ENCODE measurements at regions not wholly inside any gene's neighbourhood (a gene's known extent, or its start where the extent isn't known, plus 50 kb on each side); places are given as distances from the start of the nearest gene placed in this dataset.

DNA sequence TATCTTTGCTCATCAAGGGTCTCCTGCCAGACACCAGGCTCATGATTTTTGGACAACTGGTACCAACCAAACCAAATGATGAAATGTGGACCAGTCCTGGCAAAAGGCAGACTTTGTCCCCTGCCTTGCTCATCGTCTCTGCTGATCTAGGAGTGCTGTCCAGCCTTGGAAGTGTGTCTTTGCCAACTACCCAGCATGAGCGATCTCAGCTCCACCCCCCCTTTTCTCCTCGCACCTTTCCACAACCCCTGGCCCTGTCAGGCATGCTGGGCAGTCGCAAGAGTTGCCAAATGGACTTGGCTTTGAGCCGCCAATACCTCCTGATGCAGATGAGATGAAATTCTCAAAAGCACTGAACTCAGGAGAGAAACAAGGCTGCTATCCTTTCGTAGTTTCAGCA, 174.3 kb downstream of the KCNA5 start:
- TF ChIP-seq POLR2AphosphoS5 (IDR thresholded peaks at IDR 0.05; ENCODE audit: low read depth) (no peak), EZH2 (IDR thresholded peaks at IDR 0.05; ENCODE audit: low read depth, unreplicated experiment) (no peak), EZH2phosphoT487 (IDR thresholded peaks at IDR 0.05; ENCODE audit: unreplicated experiment) (no peak), ZNF331 (CRISPR knock-in tag; IDR thresholded peaks at IDR 0.05; ENCODE audit: low read depth) (no peak), CREB1 (CRISPR knock-in tag; IDR thresholded peaks at IDR 0.05; ENCODE audit: low read depth) (no peak), ZNF114 (CRISPR knock-in tag; IDR thresholded peaks at IDR 0.05) (no peak), STAT1 (IDR thresholded peaks at IDR 0.05; ENCODE audit: unreplicated experiment) (no peak), JUNB (IDR thresholded peaks at IDR 0.05; ENCODE audit: unreplicated experiment) (no peak)
- TF ChIP-seq, protein P1, sequence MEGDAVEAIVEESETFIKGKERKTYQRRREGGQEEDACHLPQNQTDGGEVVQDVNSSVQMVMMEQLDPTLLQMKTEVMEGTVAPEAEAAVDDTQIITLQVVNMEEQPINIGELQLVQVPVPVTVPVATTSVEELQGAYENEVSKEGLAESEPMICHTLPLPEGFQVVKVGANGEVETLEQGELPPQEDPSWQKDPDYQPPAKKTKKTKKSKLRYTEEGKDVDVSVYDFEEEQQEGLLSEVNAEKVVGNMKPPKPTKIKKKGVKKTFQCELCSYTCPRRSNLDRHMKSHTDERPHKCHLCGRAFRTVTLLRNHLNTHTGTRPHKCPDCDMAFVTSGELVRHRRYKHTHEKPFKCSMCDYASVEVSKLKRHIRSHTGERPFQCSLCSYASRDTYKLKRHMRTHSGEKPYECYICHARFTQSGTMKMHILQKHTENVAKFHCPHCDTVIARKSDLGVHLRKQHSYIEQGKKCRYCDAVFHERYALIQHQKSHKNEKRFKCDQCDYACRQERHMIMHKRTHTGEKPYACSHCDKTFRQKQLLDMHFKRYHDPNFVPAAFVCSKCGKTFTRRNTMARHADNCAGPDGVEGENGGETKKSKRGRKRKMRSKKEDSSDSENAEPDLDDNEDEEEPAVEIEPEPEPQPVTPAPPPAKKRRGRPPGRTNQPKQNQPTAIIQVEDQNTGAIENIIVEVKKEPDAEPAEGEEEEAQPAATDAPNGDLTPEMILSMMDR (conservative IDR thresholded peaks at IDR 0.05; ENCODE audit: low read depth in 2 of 2), result no peak
- TF ChIP-seq, protein P2, sequence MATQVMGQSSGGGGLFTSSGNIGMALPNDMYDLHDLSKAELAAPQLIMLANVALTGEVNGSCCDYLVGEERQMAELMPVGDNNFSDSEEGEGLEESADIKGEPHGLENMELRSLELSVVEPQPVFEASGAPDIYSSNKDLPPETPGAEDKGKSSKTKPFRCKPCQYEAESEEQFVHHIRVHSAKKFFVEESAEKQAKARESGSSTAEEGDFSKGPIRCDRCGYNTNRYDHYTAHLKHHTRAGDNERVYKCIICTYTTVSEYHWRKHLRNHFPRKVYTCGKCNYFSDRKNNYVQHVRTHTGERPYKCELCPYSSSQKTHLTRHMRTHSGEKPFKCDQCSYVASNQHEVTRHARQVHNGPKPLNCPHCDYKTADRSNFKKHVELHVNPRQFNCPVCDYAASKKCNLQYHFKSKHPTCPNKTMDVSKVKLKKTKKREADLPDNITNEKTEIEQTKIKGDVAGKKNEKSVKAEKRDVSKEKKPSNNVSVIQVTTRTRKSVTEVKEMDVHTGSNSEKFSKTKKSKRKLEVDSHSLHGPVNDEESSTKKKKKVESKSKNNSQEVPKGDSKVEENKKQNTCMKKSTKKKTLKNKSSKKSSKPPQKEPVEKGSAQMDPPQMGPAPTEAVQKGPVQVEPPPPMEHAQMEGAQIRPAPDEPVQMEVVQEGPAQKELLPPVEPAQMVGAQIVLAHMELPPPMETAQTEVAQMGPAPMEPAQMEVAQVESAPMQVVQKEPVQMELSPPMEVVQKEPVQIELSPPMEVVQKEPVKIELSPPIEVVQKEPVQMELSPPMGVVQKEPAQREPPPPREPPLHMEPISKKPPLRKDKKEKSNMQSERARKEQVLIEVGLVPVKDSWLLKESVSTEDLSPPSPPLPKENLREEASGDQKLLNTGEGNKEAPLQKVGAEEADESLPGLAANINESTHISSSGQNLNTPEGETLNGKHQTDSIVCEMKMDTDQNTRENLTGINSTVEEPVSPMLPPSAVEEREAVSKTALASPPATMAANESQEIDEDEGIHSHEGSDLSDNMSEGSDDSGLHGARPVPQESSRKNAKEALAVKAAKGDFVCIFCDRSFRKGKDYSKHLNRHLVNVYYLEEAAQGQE (IDR thresholded peaks at IDR 0.05; ENCODE audit: unreplicated experiment), result no peak
- TF ChIP-seq, protein P3, sequence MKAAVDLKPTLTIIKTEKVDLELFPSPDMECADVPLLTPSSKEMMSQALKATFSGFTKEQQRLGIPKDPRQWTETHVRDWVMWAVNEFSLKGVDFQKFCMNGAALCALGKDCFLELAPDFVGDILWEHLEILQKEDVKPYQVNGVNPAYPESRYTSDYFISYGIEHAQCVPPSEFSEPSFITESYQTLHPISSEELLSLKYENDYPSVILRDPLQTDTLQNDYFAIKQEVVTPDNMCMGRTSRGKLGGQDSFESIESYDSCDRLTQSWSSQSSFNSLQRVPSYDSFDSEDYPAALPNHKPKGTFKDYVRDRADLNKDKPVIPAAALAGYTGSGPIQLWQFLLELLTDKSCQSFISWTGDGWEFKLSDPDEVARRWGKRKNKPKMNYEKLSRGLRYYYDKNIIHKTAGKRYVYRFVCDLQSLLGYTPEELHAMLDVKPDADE (IDR thresholded peaks at IDR 0.05), result no peak
